ENCODE measurements at regions not wholly inside any gene's neighbourhood (a gene's known extent, or its start where the extent isn't known, plus 50 kb on each side); places are given as distances from the start of the nearest gene placed in this dataset.

DNA sequence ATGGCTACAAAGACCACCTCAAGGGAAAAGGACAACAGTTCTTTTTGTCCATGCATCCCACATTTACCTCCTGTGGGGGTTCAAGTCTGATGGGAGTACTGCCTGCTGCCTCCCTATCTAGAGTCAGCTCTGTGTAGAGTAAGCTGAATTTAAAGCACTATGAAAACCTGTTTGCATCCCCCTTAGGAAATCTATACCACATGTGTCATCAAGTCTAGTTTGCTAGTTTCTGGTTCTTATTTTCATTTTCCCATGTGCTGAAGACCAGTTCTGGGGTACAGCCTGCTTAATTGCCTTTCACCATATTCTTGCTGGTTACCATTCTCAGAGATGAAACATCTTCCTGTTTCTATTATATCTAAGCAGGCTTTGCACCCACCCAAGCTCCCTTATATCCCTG lies 470.3 kb downstream of the MBD2 start:
- DNase-seq, result no peak
- ATAC-seq, result no peak
- H3K27ac ChIP-seq (ENCODE audit: low read length), result no peak overlapping the region
- H3K4me3 ChIP-seq (ENCODE audit: low read length), result no peak overlapping the region
- intact Hi-C loops (cut with DNase I), result no loop called here
- no peaks in the 10 kb centered on the region for H3K27me3 ChIP-seq (ENCODE audit: control insufficient read depth, insufficient read depth)
- no peaks in the 10 kb centered on the region for H3K4me1 ChIP-seq (ENCODE audit: control insufficient read depth, insufficient read depth, low read length)
- H3K9me3 ChIP-seq (ENCODE audit: control insufficient read depth, low read length), result no peaks in the 10 kb centered on the region

- Histone ChIP-seq H3K4me3 (ENCODE audit: low read length) (no peak overlapping the region), H3K9me3 (ENCODE audit: control insufficient read depth, low read length) (no peaks in the 10 kb centered on the region), H3K27ac (ENCODE audit: low read length) (no peak overlapping the region), H3K27me3 (ENCODE audit: control insufficient read depth, insufficient read depth) (no peaks in the 10 kb centered on the region), H3K4me1 (ENCODE audit: control insufficient read depth, insufficient read depth, low read length) (no peaks in the 10 kb centered on the region)
- WGBS, result 64% methylated on average over 3 of the region's 3 CpGs
- DNase-seq (no peak), ATAC-seq (no peak)
- intact Hi-C loops (cut with DNase I), result no loop called here
Observed at GRCh38 chr18:53753601-53754000, 470.9 kb downstream of the MBD2 start.

GRCh38 chr18:53752781-53753367 lies 471.6 kb downstream of the MBD2 start:
- intact Hi-C loops (cut with DNase I), result no loop called here
- WGBS, result 65% methylated on average over 5 of the region's 5 CpGs
- H3K27ac ChIP-seq (ENCODE audit: low read length), result no peak overlapping the region
- H3K4me1 ChIP-seq (ENCODE audit: control insufficient read depth, insufficient read depth, low read length), result no peaks in the 10 kb centered on the region
- no peaks in the 10 kb centered on the region for H3K9me3 ChIP-seq (ENCODE audit: control insufficient read depth, low read length)
- ATAC-seq (no peak), DNase-seq (no peak)
- no peaks in the 10 kb centered on the region for H3K27me3 ChIP-seq (ENCODE audit: control insufficient read depth, insufficient read depth)
- H3K4me3 ChIP-seq (ENCODE audit: low read length), result no peak overlapping the region

DNA sequence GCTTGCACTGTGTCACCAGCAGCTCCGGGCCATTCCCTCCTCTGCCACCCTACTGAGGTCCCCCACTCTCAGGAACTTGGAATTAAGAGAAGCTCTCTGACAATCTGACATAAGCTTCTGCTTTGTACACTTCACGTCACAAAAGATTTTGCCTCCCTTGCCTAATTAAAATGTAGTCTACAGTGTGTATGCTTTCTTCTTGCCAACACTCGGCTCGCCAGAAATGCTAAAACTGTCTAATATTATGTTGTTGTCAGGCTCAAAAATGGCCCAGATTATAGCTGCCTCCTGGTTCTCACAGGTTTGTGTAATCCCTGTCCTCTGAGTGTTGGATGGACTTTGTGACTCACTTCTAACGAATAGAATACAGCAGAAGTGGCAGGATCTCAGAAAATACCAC lies 474.7 kb downstream of the MBD2 start:
- DNase-seq (no peak), ATAC-seq (no peak)
- 81% methylated on average over 5 of the region's 5 CpGs for WGBS
- Histone ChIP-seq H3K27ac (ENCODE audit: low read length) (no peak overlapping the region), H3K27me3 (ENCODE audit: control insufficient read depth, insufficient read depth) (no peaks in the 10 kb centered on the region), H3K4me1 (ENCODE audit: control insufficient read depth, insufficient read depth, low read length) (no peaks in the 10 kb centered on the region), H3K9me3 (ENCODE audit: control insufficient read depth, low read length) (no peaks in the 10 kb centered on the region), H3K4me3 (ENCODE audit: low read length) (no peak overlapping the region)
- intact Hi-C loops (cut with DNase I), result no loop called here

DNA sequence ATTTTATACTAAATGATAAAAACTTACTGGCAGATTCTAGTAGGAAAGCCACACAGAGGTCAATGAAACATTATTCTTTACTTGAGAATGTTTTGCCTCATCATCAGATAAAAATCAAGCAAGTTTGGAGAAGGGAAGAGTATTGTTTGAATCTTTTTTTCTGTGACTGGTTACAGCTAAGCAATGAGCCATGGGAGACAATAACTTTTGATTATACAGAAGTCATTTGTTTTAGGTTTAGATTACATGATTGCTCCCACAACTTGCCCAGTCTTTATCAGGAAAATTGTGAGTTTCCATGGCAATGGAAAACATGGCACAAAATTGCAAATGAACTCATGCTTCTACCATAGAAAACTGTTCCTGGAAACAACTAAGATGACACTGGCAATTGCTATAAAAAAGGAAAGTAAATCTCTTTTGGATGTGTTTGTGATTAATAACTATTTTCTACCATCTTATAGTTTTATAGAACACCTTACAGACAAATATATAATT lies 476.8 kb downstream of the MBD2 start:
- no peaks in the 10 kb centered on the region for H3K27me3 ChIP-seq (ENCODE audit: control insufficient read depth, insufficient read depth)
- H3K4me1 ChIP-seq (ENCODE audit: control insufficient read depth, insufficient read depth, low read length), result no peaks in the 10 kb centered on the region
- ATAC-seq (no peak), DNase-seq (no peak)
- intact Hi-C loops (cut with DNase I), result no loop called here
- H3K27ac ChIP-seq (ENCODE audit: low read length), result no peak overlapping the region
- H3K4me3 ChIP-seq (ENCODE audit: low read length), result no peak overlapping the region
- H3K9me3 ChIP-seq (ENCODE audit: control insufficient read depth, low read length), result no peaks in the 10 kb centered on the region

- no peak overlapping the region for H3K27ac ChIP-seq (ENCODE audit: low read length)
- no peaks in the 10 kb centered on the region for H3K4me1 ChIP-seq (ENCODE audit: control insufficient read depth, insufficient read depth, low read length)
- H3K9me3 ChIP-seq (ENCODE audit: control insufficient read depth, low read length), result no peaks in the 10 kb centered on the region
- ATAC-seq, result no peak
- DNase-seq, result no peak
- 67% methylated on average over 2 of the region's 2 CpGs for WGBS
- no peaks in the 10 kb centered on the region for H3K27me3 ChIP-seq (ENCODE audit: control insufficient read depth, insufficient read depth)
- H3K4me3 ChIP-seq (ENCODE audit: low read length), result no peak overlapping the region
- intact Hi-C loops (cut with DNase I), result no loop called here
Observed at GRCh38 chr18:53747210-53747609, 477.3 kb downstream of the MBD2 start.

- DNase-seq (no peak), ATAC-seq (no peak)
- WGBS, result 90% methylated on average over 1 of the region's 1 CpG
- intact Hi-C loops (cut with DNase I), result no loop called here
- Histone ChIP-seq H3K27ac (ENCODE audit: low read length) (no peak overlapping the region), H3K4me1 (ENCODE audit: control insufficient read depth, insufficient read depth, low read length) (no peaks in the 10 kb centered on the region), H3K9me3 (ENCODE audit: control insufficient read depth, low read length) (no peaks in the 10 kb centered on the region), H3K27me3 (ENCODE audit: control insufficient read depth, insufficient read depth) (no peaks in the 10 kb centered on the region), H3K4me3 (ENCODE audit: low read length) (no peak overlapping the region)
Observed at GRCh38 chr18:53745986-53746385, 478.5 kb downstream of the MBD2 start.

GRCh38 chr18:53745224-53745967 lies 479.1 kb downstream of the MBD2 start:
- no peak for ATAC-seq
- intact Hi-C loops (cut with DNase I), result no loop called here
- H3K4me3 ChIP-seq (ENCODE audit: low read length), result no peak overlapping the region
- no peaks in the 10 kb centered on the region for H3K4me1 ChIP-seq (ENCODE audit: control insufficient read depth, insufficient read depth, low read length)
- 46% methylated on average over 5 of the region's 5 CpGs for WGBS
- DNase-seq, result no peak
- H3K27me3 ChIP-seq (ENCODE audit: control insufficient read depth, insufficient read depth), result no peaks in the 10 kb centered on the region
- no peak overlapping the region for H3K27ac ChIP-seq (ENCODE audit: low read length)
- H3K9me3 ChIP-seq (ENCODE audit: control insufficient read depth, low read length), result no peaks in the 10 kb centered on the region

GRCh38 chr18:53739700-53740099 lies 484.8 kb downstream of the MBD2 start:
- no peak for DNase-seq
- H3K9me3 ChIP-seq (ENCODE audit: control insufficient read depth, low read length), result no peaks in the 10 kb centered on the region
- H3K4me1 ChIP-seq (ENCODE audit: control insufficient read depth, insufficient read depth, low read length), result no peaks in the 10 kb centered on the region
- no peaks in the 10 kb centered on the region for H3K27me3 ChIP-seq (ENCODE audit: control insufficient read depth, insufficient read depth)
- H3K4me3 ChIP-seq (ENCODE audit: low read length), result no peak overlapping the region
- 75% methylated on average over 5 of the region's 5 CpGs for WGBS
- intact Hi-C loops (cut with DNase I), result no loop called here
- no peak overlapping the region for H3K27ac ChIP-seq (ENCODE audit: low read length)
- no peak for ATAC-seq

- Histone ChIP-seq H3K27ac (ENCODE audit: low read length) (no peak overlapping the region), H3K9me3 (ENCODE audit: control insufficient read depth, low read length) (no peaks in the 10 kb centered on the region), H3K4me1 (ENCODE audit: control insufficient read depth, insufficient read depth, low read length) (no peaks in the 10 kb centered on the region), H3K27me3 (ENCODE audit: control insufficient read depth, insufficient read depth) (no peaks in the 10 kb centered on the region), H3K4me3 (ENCODE audit: low read length) (no peak overlapping the region)
- DNase-seq (no peak), ATAC-seq (no peak)
- intact Hi-C loops (cut with DNase I), result no loop called here
- WGBS, result 60% methylated on average over 1 of the region's 1 CpG
Observed at GRCh38 chr18:53735526-53735925, 488.9 kb downstream of the MBD2 start.

DNA sequence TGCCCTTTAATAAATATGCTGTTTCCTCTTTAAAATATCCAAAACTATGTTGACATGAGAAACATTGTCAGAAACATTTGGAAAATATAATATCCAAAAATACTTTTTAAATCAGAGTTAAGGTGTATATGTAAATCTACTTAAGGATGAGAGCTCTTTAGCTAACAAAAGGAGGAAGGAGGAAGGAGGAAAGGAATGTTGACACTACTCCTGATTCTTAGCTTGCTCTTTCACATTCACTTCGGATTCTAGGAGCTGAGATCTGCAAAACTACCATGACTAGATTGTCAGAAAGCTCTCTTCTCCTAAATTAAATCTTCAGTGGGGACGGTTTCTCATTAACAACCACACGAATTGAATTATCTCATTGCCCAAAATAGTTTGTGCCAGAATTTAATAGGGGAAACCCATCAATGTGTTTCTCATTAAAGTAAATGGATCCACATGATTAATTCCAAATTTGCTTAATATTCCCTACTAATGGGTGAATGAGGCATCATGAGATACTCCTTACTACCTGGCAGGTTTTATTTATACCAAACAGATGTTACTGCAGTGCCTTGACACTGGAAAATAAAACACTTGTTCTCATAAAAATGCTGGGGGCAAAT lies 509.1 kb downstream of the MBD2 start:
- ATAC-seq (no peak), DNase-seq (no peak)
- Histone ChIP-seq H3K27me3 (ENCODE audit: control insufficient read depth, insufficient read depth) (no peaks in the 10 kb centered on the region), H3K4me1 (ENCODE audit: control insufficient read depth, insufficient read depth, low read length) (no peaks in the 10 kb centered on the region), H3K27ac (ENCODE audit: low read length) (no peak overlapping the region), H3K4me3 (ENCODE audit: low read length) (no peak overlapping the region), H3K9me3 (ENCODE audit: control insufficient read depth, low read length) (no peaks in the 10 kb centered on the region)
- intact Hi-C loops (cut with DNase I), result no loop called here
- WGBS, result 40% methylated on average over 3 of the region's 3 CpGs

All from right cardiac atrium (tissue), 5 donors.